Ectodermal cell (in vitro differentiated cells): ENCODE measurements at regions not wholly inside any gene's neighbourhood (a gene's known extent, or its start where the extent isn't known, plus 50 kb on each side); places are given as distances from the start of the nearest gene placed in this dataset.

Source experiments
- H3K27ac ChIP-seq: 2 replicates; pipeline ENCODE4 v1.7.0; 2013; ENCODE audit warnings: mild to moderate bottlenecking, low read depth, low read length; ENCODE audit not compliant: insufficient read depth, poor library complexity, severe bottlenecking
- H3K27me3 ChIP-seq: 2 replicates; pipeline ENCODE4 v1.7.0; 2013; ENCODE audit warnings: mild to moderate bottlenecking, low read length; ENCODE audit not compliant: insufficient read depth, control insufficient read depth, poor library complexity, severe bottlenecking
- H3K36me3 ChIP-seq: one replicate; pipeline ENCODE4 v1.7.0; 2013; ENCODE audit warnings: low read length; ENCODE audit not compliant: control insufficient read depth, insufficient read depth
- H3K4me1 ChIP-seq: one replicate; pipeline ENCODE4 v1.7.0; 2013; ENCODE audit warnings: low read length; ENCODE audit not compliant: control insufficient read depth, insufficient read depth
- H3K4me3 ChIP-seq: 2 replicates; pipeline ENCODE4 v1.7.0; 2013; ENCODE audit warnings: low read depth, low read length, control low read depth; ENCODE audit not compliant: insufficient read depth
- H3K9me3 ChIP-seq: 2 replicates; pipeline ENCODE4 v1.7.0; 2013; ENCODE audit warnings: mild to moderate bottlenecking, low read length, moderate library complexity; ENCODE audit not compliant: control insufficient read depth
- WGBS, 2 experiments: methylation state at CpG; one replicate each; pipeline ENCODE4 v1.1.7; 2013; ENCODE audit warnings: missing lambda C conversion rate in 2 of 2; 5-methylcytosine and 5-hydroxymethylcytosine counted together

DNA sequence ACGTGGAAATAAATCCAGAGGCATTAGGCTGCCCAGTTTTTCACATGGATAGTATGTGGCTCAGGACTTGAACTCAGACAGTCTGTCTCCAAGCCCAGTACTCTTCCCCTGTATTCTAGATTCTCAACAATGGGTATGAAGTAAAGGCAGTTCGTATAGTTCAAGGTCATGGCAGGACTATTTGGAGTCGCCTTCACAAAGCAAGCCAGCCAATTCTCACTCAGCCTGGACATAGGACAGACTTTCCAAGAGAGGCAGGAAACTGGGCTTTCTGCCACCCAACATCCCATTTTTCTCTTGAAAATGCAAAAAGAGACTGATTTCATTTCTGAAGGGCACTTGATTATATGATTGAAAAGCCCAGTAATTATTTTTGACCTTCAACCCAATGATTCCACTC is 111.0 kb downstream of the EDN1 start:
- no peak overlapping the region for H3K27ac ChIP-seq
- no peaks in the 10 kb centered on the region for H3K9me3 ChIP-seq
- no peaks in the 10 kb centered on the region for H3K36me3 ChIP-seq
- no peaks in the 10 kb centered on the region for H3K4me1 ChIP-seq
- WGBS, 2 experiments: 91 to 93% methylated on average over 3 of the region's 3 CpGs
- H3K4me3 ChIP-seq: no peak overlapping the region
- no peaks in the 10 kb centered on the region for H3K27me3 ChIP-seq

DNA sequence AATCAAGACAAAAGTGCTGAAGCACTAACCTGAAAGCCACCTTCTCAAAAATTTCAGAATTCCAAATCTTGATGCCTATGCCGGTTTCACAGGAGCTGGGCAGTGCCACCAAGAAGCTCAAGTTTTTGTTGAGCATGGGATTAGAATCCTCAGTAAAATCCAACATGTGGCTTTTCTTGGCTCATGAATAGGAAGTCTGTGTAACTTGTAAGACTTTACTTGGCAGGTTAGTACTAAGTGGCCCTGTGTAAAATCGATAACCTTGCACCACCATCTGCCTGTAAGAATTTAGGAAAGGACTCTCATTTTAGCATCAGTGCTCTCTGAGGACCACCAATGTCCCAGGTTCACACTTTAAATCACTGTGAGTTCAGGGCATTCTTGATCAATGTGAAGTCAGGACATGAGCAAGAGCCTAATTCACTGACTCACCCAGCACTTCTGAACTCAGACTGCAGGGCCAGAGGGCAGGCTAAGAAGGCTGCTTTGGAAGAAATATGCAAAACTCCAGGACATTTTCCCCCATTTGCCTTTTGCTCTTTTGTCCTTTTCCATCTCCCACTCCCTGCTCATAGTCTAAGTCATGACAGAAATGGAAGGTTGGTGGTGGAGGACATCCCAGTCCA is 113.2 kb downstream of the EDN1 start:
- no peak overlapping the region for H3K27ac ChIP-seq

DNA sequence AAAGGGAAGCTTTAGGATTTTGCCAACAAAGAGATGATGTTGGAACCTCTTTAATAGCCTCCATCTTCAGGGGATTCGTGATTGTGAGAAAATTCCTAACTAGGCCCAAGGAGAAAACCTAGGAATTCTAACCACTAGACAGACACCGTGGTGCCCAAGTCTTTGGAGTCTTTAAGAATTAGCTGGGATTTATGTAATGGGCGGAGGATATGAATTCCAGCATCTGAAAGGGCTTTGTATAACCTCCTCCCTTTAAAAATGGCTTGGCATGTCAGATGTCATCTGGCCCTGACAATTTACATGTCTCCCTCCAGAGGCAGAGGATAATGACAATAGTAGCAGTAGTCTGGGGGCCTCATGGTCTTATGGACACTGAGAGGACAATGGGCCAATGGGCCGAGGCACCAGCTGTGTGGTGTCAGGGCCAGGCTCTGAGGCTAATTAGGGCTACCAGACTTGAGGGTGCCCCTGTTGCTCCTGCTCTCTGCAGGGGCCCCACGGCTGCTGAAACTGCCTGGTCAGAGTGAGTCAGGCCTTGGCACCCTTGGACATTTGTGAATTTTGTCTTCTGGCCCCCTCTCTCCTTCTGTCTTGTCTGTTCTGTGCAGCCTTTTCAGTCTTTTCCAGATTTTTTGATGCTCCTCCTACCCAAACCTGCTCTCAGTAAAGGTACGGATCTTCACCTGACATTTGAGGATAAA is 113.9 kb downstream of the EDN1 start:
- Histone ChIP-seq H3K27ac (no peak overlapping the region), H3K4me3 (no peak overlapping the region), H3K27me3 (no peaks in the 10 kb centered on the region), H3K9me3 (no peaks in the 10 kb centered on the region), H3K4me1 (no peaks in the 10 kb centered on the region), H3K36me3 (no peaks in the 10 kb centered on the region)
- WGBS, 2 experiments: 91 to 95% methylated on average over 6 of the region's 6 CpGs

More for the DNA sequence above, 113.2 kb downstream of the EDN1 start:
- no peak overlapping the region for H3K4me3 ChIP-seq
- 95 to 97% methylated on average over 2 of the region's 2 CpGs for WGBS, 2 experiments
- no peaks in the 10 kb centered on the region for H3K36me3 ChIP-seq
- no peaks in the 10 kb centered on the region for H3K27me3 ChIP-seq
- no peaks in the 10 kb centered on the region for H3K9me3 ChIP-seq
- no peaks in the 10 kb centered on the region for H3K4me1 ChIP-seq

DNA sequence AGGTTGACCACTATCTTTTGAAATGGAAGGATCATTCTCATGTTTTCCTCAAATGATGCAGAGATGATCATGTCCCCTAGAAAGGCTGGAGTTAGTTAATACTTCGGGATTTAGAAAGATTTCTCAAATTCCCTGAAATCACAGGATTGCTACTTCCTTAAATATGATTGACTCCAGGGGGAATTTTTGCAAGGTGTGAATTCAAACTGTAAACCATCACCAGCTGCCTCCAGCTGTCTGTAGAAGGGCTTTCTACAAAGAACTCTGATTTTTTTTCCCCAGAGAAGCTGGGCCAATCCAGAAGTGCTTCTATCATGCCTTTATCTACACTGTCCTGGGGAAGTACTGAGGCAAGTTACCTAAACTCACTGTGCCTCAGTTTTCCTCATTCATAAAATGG is 114.5 kb downstream of the EDN1 start:
- Histone ChIP-seq H3K36me3 (no peaks in the 10 kb centered on the region), H3K9me3 (no peaks in the 10 kb centered on the region), H3K4me3 (no peak overlapping the region), H3K4me1 (no peaks in the 10 kb centered on the region), H3K27me3 (no peaks in the 10 kb centered on the region), H3K27ac (no peak overlapping the region)
- 0 to 4% methylated on average over 1 of the region's 1 CpG for WGBS, 2 experiments

DNA sequence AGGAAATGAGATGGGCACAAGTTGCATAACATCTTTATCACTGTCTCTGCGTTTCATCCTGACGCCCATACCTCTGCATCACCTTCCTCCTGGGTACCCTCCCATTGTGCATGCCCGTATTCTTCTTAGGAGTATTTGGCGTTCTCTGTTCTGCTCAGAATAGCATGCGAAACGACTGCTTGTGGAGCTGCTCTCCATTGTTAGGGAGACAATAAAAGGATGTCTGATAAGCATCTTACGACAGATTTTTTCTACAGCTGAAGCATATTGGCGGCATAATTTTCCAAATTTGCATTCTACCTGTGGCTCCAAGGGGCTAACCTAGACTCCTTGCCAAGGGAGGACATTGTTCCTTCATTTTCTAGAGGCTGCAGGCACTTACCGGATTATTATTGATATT is 118.6 kb downstream of the EDN1 start:
- WGBS, 2 experiments: 89 to 90% methylated on average over 9 of the region's 9 CpGs

DNA sequence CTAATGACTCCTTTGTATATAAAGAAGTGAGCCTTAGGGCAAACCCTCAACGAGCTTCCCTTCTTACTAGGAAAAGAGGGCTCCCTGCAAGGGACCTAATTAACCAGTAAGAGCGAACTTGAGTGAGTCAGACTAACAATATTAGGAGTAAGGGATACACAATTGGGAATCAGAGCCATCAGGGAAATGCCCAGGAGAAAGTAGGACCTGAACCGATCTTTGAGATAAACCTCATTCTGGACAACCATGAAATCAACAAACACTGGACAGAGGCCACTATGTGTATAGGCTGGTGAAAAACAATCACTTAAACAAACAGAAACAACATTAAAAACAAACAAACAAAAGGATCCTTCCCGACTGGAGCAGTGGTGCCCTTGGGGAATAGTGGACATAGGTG is 120.8 kb downstream of the EDN1 start:
- 69 to 70% methylated on average over 4 of the region's 4 CpGs for WGBS, 2 experiments
- H3K4me1 ChIP-seq: no peaks in the 10 kb centered on the region
- no peaks in the 10 kb centered on the region for H3K9me3 ChIP-seq

More for the DNA sequence above, 118.6 kb downstream of the EDN1 start:
- Histone ChIP-seq H3K9me3 (no peaks in the 10 kb centered on the region), H3K4me1 (no peaks in the 10 kb centered on the region), H3K27me3 (no peaks in the 10 kb centered on the region), H3K36me3 (no peaks in the 10 kb centered on the region), H3K4me3 (no peak overlapping the region), H3K27ac (no peak overlapping the region)

DNA sequence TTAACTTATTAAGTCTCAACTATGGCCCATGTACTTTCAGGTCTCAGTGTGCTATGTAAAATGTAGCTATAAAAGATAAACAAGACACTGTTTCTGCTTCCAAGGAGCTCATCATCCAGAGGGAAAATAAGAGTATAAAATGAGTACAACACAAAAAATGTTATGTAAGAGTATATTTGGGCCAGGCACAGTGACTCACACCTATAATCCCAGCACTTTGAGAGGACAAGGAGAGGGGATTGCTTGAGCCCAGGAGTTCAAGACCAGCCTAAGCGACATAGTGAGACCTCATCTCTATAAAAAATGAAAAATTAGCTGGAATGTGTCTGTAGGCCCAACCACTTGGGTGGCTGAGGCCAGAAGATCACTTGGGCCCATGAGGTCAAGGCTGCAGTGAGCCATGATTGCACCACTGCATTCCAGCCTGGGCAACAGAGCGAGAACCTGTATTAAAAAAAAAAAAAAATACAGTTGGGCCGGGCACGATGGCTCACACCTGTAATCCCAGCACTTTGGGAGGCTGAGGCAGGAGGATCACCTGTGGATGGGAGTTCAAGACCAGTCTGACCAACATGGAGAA is 124.0 kb downstream of the EDN1 start:
- H3K27me3 ChIP-seq: no peaks in the 10 kb centered on the region
- no peaks in the 10 kb centered on the region for H3K36me3 ChIP-seq
- no peaks in the 10 kb centered on the region for H3K9me3 ChIP-seq
- WGBS, 2 experiments: 83 to 94% methylated on average over 4 of the region's 4 CpGs
- no peaks in the 10 kb centered on the region for H3K4me1 ChIP-seq
- H3K27ac ChIP-seq: no peak overlapping the region
- H3K4me3 ChIP-seq: no peak overlapping the region

More for the DNA sequence above, 120.8 kb downstream of the EDN1 start:
- no peaks in the 10 kb centered on the region for H3K27me3 ChIP-seq
- no peaks in the 10 kb centered on the region for H3K36me3 ChIP-seq
- no peak overlapping the region for H3K4me3 ChIP-seq
- H3K27ac ChIP-seq: no peak overlapping the region

DNA sequence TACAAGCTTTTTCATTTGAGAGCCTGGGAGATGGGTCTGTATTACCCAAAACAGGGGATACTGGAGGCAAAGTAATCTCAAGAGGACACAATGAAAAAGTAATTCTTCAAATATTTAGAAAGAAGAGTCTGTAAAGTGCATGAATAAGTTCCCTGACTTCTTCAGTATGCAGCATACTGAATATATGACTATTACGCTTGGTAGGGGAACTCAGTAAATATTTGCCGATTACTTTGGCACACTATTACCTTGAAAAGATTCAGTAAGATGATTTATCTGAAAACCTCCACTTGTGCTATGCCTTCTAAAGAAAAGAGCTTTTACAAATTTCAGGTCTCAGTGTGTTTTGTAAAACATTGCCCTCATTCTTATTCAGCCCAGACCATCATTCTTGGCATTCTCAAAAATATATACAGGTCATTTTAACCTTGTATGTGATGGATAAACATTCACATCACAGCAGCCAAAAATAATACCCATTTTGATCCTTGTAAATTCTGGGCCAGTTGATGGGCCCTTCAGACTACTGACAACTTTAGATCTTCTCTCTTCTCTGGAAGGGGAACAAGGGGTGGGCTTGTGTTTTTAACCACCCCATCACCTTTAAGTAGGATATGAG is 125.9 kb downstream of the EDN1 start:
- no peaks in the 10 kb centered on the region for H3K36me3 ChIP-seq
- H3K4me3 ChIP-seq: no peak overlapping the region
- no peaks in the 10 kb centered on the region for H3K4me1 ChIP-seq
- 100% methylated on average over 2 of the region's 2 CpGs for WGBS, 2 experiments
- H3K9me3 ChIP-seq: no peaks in the 10 kb centered on the region
- no peak overlapping the region for H3K27ac ChIP-seq
- no peaks in the 10 kb centered on the region for H3K27me3 ChIP-seq

DNA sequence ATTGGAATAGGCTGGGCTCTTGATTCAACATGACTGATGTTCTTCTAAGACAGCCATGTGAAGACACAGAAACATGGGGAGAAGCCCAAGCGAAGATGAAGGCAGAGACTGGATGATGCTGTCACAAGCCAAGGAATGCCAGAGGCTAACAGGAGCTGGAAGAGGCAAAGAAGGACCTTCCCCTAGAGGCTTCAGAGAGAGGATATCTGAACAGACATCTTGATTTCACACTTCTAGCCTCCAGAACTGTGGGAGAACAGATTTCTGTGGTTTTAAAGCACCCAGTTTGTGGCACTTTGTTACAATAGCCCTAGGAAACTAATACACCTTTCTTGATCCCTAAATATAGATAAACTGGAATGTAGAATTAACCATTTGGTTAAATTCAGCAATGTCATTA is 127.0 kb downstream of the EDN1 start:
- no peaks in the 10 kb centered on the region for H3K9me3 ChIP-seq
- no peaks in the 10 kb centered on the region for H3K27me3 ChIP-seq
- H3K27ac ChIP-seq: no peak overlapping the region
- no peak overlapping the region for H3K4me3 ChIP-seq
- no peaks in the 10 kb centered on the region for H3K36me3 ChIP-seq
- WGBS, 2 experiments: 92 to 98% methylated on average over 1 of the region's 1 CpG
- no peaks in the 10 kb centered on the region for H3K4me1 ChIP-seq

DNA sequence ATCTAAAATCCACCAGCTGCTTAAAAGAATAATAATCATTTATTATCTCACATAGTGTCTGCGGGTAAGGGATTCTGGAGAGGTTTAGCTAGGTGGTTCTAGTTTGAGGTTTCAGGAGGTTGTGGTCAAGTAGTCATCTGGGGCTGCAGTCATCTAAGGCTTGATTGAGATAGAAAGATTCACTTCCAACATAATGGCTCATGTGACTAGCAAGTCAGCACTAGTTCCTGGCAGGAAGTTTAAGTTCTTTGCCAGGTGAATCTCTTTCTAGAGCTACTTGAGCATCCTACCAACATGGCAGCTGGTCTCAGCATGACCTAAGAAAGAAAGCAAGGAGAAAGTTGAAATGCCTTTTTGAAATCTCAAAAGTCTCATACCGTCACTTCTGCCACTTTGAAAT is 128.8 kb downstream of the EDN1 start:
- H3K4me1 ChIP-seq: peaks cover 12% of the 10 kb centered on the region
- WGBS, 2 experiments: 91 to 96% methylated on average over 2 of the region's 2 CpGs
- no peaks in the 10 kb centered on the region for H3K9me3 ChIP-seq
- no peak overlapping the region for H3K27ac ChIP-seq
- no peak overlapping the region for H3K4me3 ChIP-seq
- H3K36me3 ChIP-seq: no peaks in the 10 kb centered on the region
- no peaks in the 10 kb centered on the region for H3K27me3 ChIP-seq
